ENCODE measurements at regions not wholly inside any gene's neighbourhood (a gene's known extent, or its start where the extent isn't known, plus 50 kb on each side); places are given as distances from the start of the nearest gene placed in this dataset.

DNA sequence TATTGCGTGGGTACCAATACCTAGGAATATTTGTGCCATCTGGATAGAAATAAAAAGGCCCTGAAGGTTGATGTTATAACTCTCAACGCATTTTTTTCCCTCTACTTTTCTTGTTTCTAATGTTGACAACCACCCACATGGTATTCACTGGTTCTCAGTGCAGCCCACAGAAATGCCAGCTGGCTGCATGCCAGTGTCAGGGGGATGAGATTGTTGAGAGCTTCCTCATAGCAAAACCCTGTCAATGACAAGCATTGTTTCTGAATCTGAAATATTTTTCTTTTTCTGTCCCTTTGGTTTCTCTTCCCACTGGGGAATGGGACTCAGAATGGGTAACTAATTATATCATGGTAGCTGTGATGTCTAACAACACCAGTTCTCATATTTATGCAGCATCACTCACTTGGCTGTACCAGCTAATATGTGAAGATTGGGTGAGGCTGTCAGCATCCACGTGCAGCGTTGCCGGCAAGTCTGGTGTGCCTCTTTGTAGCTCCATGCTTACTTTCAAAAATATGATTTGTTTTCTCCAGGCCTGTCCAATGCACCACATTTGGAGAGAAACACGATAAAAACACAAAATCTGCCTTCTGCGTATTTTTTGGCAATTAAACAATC, 284.6 kb downstream of the PTBP2 start:
- WGBS, 3 donors = 80 to 85% (median 82%) methylated on average over 7 of the region's 7 CpGs
- DNase-seq (no peak), FAIRE-seq (no peak)
- no peaks in the 10 kb centered on the region for H3K27me3 ChIP-seq (ENCODE audit: control insufficient read depth in 3 of 3, insufficient read depth in 3 of 3, low read length in 3 of 3)
- no peaks in the 10 kb centered on the region for H3K4me1 ChIP-seq (ENCODE audit: control insufficient read depth in 3 of 3, insufficient read depth in 2 of 3, low read depth in 1 of 3, low read length in 2 of 3)
- H3K36me3 ChIP-seq (ENCODE audit: control insufficient read depth in 3 of 3, insufficient read depth in 2 of 3, low read depth in 1 of 3, low read length in 3 of 3) = no peaks in the 10 kb centered on the region
- H3K27ac ChIP-seq (ENCODE audit: low read depth in 1 of 3, low read length in 2 of 3) = no peak overlapping the region
- no peak overlapping the region for H3K4me3 ChIP-seq (ENCODE audit: low read depth in 1 of 3, low read length in 3 of 3)
- no peaks in the 10 kb centered on the region for H3K9me3 ChIP-seq (ENCODE audit: control insufficient read depth in 2 of 2, insufficient read depth in 1 of 2, low read depth in 1 of 2, low read length in 1 of 2)

DNA sequence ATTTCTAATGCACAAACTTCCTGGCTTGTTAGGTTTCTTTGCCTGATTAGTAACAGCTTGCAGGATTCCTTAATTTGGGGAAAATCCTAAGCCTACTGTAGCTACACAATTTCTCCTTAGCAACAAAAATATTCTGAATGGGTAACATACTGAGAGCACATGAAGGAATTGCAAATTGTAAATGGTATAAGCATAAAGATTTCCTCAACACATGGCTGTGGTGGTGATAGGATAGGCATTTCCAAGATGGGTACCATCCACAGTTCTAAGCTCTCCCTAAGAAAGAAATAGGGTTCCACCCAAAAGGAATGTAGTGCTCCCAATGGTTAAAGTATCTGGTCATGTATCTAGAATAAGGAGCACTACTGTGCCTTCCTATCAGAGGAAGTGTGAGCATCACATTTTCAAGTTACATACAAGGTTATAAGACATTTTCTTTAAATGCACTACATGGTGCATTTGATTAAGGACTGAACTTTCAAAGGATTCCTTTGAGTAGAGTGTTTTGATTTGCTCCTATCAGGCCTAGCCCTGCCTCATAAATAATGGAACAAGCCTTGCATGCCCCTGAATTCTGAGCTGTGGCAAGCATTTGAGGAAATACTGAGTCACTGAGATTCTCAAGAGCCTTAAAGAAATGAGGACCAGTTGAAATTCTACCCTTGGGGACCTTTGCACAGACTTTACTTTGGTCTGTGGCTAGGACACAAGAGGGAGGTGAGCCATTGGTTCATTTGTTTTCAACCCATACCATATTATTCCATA, 286.4 kb downstream of the PTBP2 start:
- no peak for DNase-seq
- H3K4me1 ChIP-seq (ENCODE audit: control insufficient read depth in 3 of 3, insufficient read depth in 2 of 3, low read depth in 1 of 3, low read length in 2 of 3) = no peaks in the 10 kb centered on the region
- no peaks in the 10 kb centered on the region for H3K9me3 ChIP-seq (ENCODE audit: control insufficient read depth in 2 of 2, insufficient read depth in 1 of 2, low read depth in 1 of 2, low read length in 1 of 2)
- no peak for FAIRE-seq
- H3K36me3 ChIP-seq (ENCODE audit: control insufficient read depth in 3 of 3, insufficient read depth in 2 of 3, low read depth in 1 of 3, low read length in 3 of 3) = no peaks in the 10 kb centered on the region
- H3K4me3 ChIP-seq (ENCODE audit: low read depth in 1 of 3, low read length in 3 of 3) = no peak overlapping the region
- H3K27ac ChIP-seq (ENCODE audit: low read depth in 1 of 3, low read length in 2 of 3) = no peak overlapping the region
- H3K27me3 ChIP-seq (ENCODE audit: control insufficient read depth in 3 of 3, insufficient read depth in 3 of 3, low read length in 3 of 3) = no peaks in the 10 kb centered on the region

DNA sequence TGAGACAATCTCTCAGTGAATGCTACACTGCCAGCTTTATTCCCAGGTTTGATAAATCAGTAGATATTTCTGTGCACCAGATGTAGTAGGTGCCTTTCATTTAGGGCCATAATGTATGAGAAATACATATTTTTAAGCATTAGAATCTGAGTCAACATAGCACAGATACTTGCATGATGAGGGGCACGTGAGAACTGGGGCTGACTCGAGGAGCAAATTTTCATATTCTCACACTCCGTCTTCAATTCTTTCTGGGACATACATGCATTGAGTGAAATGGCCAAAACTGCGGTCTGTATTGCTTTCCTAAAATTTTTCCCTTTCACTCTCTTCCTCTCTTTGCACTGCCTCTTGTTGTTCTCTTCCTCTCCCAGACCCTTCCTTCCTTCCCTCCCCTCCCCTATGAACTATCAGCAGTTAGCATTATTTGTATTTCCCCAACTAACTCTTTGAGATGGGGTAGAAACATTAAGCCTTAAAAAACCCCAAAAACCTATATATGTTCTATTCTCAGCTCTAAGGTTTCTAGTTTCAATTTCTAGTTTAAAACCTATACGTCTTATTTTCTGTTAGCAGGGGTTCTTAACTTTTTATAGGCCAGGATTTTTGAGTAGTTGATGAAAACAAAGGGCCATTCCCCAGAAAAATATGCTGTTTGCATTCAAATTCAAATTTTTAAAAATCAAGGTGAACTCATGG, 289.1 kb downstream of the PTBP2 start:
- DNase-seq (no peak), FAIRE-seq (no peak)
- 82 to 91% (median 88%) methylated on average over 5 of the region's 5 CpGs for WGBS, 3 donors
- no peak overlapping the region for H3K27ac ChIP-seq (ENCODE audit: low read depth in 1 of 3, low read length in 2 of 3)
- no peak overlapping the region for H3K4me3 ChIP-seq (ENCODE audit: low read depth in 1 of 3, low read length in 3 of 3)
- H3K27me3 ChIP-seq (ENCODE audit: control insufficient read depth in 3 of 3, insufficient read depth in 3 of 3, low read length in 3 of 3) = no peaks in the 10 kb centered on the region
- H3K4me1 ChIP-seq (ENCODE audit: control insufficient read depth in 3 of 3, insufficient read depth in 2 of 3, low read depth in 1 of 3, low read length in 2 of 3) = no peaks in the 10 kb centered on the region
- no peaks in the 10 kb centered on the region for H3K9me3 ChIP-seq (ENCODE audit: control insufficient read depth in 2 of 2, insufficient read depth in 1 of 2, low read depth in 1 of 2, low read length in 1 of 2)
- no peaks in the 10 kb centered on the region for H3K36me3 ChIP-seq (ENCODE audit: control insufficient read depth in 3 of 3, insufficient read depth in 2 of 3, low read depth in 1 of 3, low read length in 3 of 3)

DNA sequence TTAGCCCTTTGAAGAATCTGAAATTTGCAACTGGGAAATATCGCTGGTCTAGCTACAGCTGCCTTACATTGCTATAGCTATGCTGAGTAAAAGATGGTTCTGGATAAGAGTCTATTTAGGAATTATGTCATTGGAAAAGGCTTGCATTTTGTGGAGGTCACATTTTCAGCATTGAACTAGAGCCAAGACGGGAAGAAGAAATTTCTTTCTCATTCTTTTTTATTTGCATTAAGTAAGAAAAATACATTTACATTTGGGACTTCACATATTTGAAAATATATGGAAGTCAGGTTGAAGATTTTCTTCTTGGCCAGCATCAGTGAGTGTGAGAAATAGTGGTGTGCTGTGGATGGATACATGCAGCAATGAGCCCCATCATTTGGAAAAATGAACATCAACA, 291.6 kb downstream of the PTBP2 start:
- 84 to 85% (median 85%) methylated on average over 2 of the region's 2 CpGs for WGBS, 3 donors

DNA sequence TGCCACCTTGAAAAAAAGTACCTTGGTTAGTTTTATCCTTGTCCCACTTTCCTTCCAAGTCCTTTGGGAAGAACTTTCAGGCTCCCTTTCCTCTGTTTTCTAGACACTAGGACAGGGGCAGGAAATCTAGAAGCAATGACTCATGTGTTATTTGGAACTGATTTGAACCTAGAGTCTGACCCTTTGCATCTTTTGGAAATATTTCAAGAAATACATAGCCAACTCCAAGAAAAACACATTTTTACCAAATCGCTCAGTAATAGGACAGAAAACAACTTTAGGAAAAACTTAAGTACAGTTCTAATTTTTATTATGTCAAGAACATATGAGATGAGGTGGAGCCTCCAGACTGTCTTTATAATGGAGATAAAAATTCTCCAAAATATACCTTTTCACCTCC, 292.4 kb downstream of the PTBP2 start:
- DNase-seq = no peak
- FAIRE-seq = no peak
- WGBS, 3 donors = 69 to 93% (median 82%) methylated on average over 1 of the region's 1 CpG

More for the DNA sequence above, 291.6 kb downstream of the PTBP2 start:
- no peak for DNase-seq
- Histone ChIP-seq H3K36me3 (ENCODE audit: control insufficient read depth in 3 of 3, insufficient read depth in 2 of 3, low read depth in 1 of 3, low read length in 3 of 3) (no peaks in the 10 kb centered on the region), H3K9me3 (ENCODE audit: control insufficient read depth in 2 of 2, insufficient read depth in 1 of 2, low read depth in 1 of 2, low read length in 1 of 2) (no peaks in the 10 kb centered on the region), H3K27me3 (ENCODE audit: control insufficient read depth in 3 of 3, insufficient read depth in 3 of 3, low read length in 3 of 3) (no peaks in the 10 kb centered on the region), H3K27ac (ENCODE audit: low read depth in 1 of 3, low read length in 2 of 3) (no peak overlapping the region), H3K4me3 (ENCODE audit: low read depth in 1 of 3, low read length in 3 of 3) (no peak overlapping the region), H3K4me1 (ENCODE audit: control insufficient read depth in 3 of 3, insufficient read depth in 2 of 3, low read depth in 1 of 3, low read length in 2 of 3) (no peaks in the 10 kb centered on the region)
- FAIRE-seq = no peak

DNA sequence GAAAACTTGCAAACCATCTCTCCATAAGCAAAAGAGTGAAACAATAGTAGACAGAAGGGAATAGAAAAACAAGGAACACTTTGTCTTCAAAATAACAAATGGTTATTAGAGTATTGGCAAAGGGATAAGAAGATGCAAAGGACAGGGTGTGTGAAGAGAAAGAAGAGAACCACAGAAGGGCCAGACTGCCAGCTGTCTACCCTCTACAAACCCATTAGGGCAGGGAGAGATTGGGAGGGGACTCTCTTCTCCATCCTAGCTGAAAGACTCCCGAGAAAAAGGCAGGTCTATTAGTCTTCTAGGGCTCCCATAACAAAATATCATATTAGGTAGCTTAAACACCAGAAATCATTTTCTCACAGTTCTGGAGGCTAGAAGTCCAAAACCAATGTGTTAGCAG, 292.8 kb downstream of the PTBP2 start:
- Histone ChIP-seq H3K4me1 (ENCODE audit: control insufficient read depth in 3 of 3, insufficient read depth in 2 of 3, low read depth in 1 of 3, low read length in 2 of 3) (no peaks in the 10 kb centered on the region), H3K4me3 (ENCODE audit: low read depth in 1 of 3, low read length in 3 of 3) (no peak overlapping the region), H3K36me3 (ENCODE audit: control insufficient read depth in 3 of 3, insufficient read depth in 2 of 3, low read depth in 1 of 3, low read length in 3 of 3) (no peaks in the 10 kb centered on the region), H3K9me3 (ENCODE audit: control insufficient read depth in 2 of 2, insufficient read depth in 1 of 2, low read depth in 1 of 2, low read length in 1 of 2) (no peaks in the 10 kb centered on the region), H3K27ac (ENCODE audit: low read depth in 1 of 3, low read length in 2 of 3) (no peak overlapping the region), H3K27me3 (ENCODE audit: control insufficient read depth in 3 of 3, insufficient read depth in 3 of 3, low read length in 3 of 3) (no peaks in the 10 kb centered on the region)
- DNase-seq = no peak
- WGBS, 3 donors = 44 to 76% (median 59%) methylated on average over 1 of the region's 1 CpG
- no peak for FAIRE-seq

More for the DNA sequence above, 292.4 kb downstream of the PTBP2 start:
- Histone ChIP-seq H3K9me3 (ENCODE audit: control insufficient read depth in 2 of 2, insufficient read depth in 1 of 2, low read depth in 1 of 2, low read length in 1 of 2) (no peaks in the 10 kb centered on the region), H3K36me3 (ENCODE audit: control insufficient read depth in 3 of 3, insufficient read depth in 2 of 3, low read depth in 1 of 3, low read length in 3 of 3) (no peaks in the 10 kb centered on the region), H3K27ac (ENCODE audit: low read depth in 1 of 3, low read length in 2 of 3) (no peak overlapping the region), H3K4me3 (ENCODE audit: low read depth in 1 of 3, low read length in 3 of 3) (no peak overlapping the region), H3K4me1 (ENCODE audit: control insufficient read depth in 3 of 3, insufficient read depth in 2 of 3, low read depth in 1 of 3, low read length in 2 of 3) (no peaks in the 10 kb centered on the region), H3K27me3 (ENCODE audit: control insufficient read depth in 3 of 3, insufficient read depth in 3 of 3, low read length in 3 of 3) (no peaks in the 10 kb centered on the region)

DNA sequence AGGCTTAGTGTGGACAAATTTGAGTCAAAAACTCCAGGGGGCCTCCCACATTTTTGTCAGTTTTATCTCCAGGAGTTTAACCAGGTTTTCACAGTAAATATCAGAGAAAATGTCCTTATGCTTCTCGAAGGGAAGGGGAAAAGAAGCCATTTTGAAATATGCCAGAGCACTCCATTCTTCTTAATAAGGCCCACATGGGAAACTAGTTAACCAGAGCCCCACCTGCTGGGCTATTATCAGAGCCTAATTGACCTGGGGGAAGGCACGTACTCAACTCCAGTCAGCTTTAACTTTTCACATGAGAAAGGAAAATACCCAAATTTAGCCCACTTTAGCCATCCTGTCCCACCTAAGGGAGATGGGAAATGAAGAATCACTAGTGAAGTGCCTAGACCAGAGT, 296.3 kb downstream of the PTBP2 start:
- no peak for FAIRE-seq
- Histone ChIP-seq H3K27me3 (ENCODE audit: control insufficient read depth in 3 of 3, insufficient read depth in 3 of 3, low read length in 3 of 3) (no peaks in the 10 kb centered on the region), H3K36me3 (ENCODE audit: control insufficient read depth in 3 of 3, insufficient read depth in 2 of 3, low read depth in 1 of 3, low read length in 3 of 3) (no peaks in the 10 kb centered on the region), H3K9me3 (ENCODE audit: control insufficient read depth in 2 of 2, insufficient read depth in 1 of 2, low read depth in 1 of 2, low read length in 1 of 2) (no peaks in the 10 kb centered on the region), H3K27ac (ENCODE audit: low read depth in 1 of 3, low read length in 2 of 3) (no peak overlapping the region), H3K4me3 (ENCODE audit: low read depth in 1 of 3, low read length in 3 of 3) (no peak overlapping the region), H3K4me1 (ENCODE audit: control insufficient read depth in 3 of 3, insufficient read depth in 2 of 3, low read depth in 1 of 3, low read length in 2 of 3) (no peaks in the 10 kb centered on the region)
- DNase-seq = no peak
- 50 to 62% (median 54%) methylated on average over 2 of the region's 2 CpGs for WGBS, 3 donors

Measured in small intestine (tissue), 7 donors.